ENCODE measurements at regions not wholly inside any gene's neighbourhood (a gene's known extent, or its start where the extent isn't known, plus 50 kb on each side); places are given as distances from the start of the nearest gene placed in this dataset.

DNA sequence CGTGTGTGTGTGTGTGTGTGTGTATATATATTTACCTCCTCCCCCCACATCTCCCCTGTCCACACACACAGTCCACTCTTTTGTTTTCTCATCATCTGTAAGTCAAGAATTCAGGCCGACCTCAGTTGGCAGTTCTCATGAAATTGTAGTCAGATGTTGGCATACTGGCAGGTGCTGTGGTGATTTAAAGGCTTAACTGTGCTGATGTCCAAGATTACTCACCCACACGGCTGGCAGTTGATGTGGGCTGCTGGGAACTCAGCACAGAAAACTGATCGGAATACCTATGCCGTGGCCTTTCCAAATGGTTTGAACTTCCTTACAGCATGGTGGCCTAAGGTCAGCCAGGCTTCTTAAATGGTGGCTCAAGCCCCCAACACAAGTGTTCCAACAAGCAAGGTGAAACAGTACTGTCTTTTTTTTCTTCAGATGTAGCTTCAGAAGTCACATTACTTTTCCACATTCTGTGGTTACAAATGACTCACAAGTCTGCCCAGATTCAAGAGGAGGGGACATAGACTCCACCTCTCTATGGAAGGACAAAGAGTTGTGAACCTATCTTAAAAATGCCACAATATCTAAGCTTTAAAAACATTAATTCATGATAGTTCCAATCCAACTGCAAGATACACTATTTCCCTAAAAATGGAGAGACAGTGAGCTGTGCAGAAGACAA, 198.5 kb upstream of the HS3ST4 start:
- TF ChIP-seq DPF2 (IDR thresholded peaks at IDR 0.05) (no peak), SMAD1 (IDR thresholded peaks at IDR 0.05; ENCODE audit: low read depth, partially characterized antibody) (no peak), ZNF274 (IDR thresholded peaks at IDR 0.05; ENCODE audit: insufficient read depth, insufficient read length) (no peak), POLR2AphosphoS2 (IDR thresholded peaks at IDR 0.05; ENCODE audit: low read depth, low read length) (no peak), EGR1 (IDR thresholded peaks at IDR 0.05; ENCODE audit: borderline replicate concordance in 1 of 2, low read depth in 2 of 2, low read length in 2 of 2) (no peak), POLR2AphosphoS5 (IDR thresholded peaks at IDR 0.05; ENCODE audit: low read length) (no peak), CREB1 (IDR thresholded peaks at IDR 0.05; ENCODE audit: low read depth) (no peak), KDM1A (IDR thresholded peaks at IDR 0.05; ENCODE audit: borderline replicate concordance) (no peak)
- TF ChIP-seq, protein P1, sequence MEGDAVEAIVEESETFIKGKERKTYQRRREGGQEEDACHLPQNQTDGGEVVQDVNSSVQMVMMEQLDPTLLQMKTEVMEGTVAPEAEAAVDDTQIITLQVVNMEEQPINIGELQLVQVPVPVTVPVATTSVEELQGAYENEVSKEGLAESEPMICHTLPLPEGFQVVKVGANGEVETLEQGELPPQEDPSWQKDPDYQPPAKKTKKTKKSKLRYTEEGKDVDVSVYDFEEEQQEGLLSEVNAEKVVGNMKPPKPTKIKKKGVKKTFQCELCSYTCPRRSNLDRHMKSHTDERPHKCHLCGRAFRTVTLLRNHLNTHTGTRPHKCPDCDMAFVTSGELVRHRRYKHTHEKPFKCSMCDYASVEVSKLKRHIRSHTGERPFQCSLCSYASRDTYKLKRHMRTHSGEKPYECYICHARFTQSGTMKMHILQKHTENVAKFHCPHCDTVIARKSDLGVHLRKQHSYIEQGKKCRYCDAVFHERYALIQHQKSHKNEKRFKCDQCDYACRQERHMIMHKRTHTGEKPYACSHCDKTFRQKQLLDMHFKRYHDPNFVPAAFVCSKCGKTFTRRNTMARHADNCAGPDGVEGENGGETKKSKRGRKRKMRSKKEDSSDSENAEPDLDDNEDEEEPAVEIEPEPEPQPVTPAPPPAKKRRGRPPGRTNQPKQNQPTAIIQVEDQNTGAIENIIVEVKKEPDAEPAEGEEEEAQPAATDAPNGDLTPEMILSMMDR (IDR thresholded peaks at IDR 0.05 in 2 of 3, conservative IDR thresholded peaks at IDR 0.05 in 1 of 3; ENCODE audit: control insufficient read depth in 2 of 3, extremely low read depth in 1 of 3, insufficient read depth in 1 of 3, low read depth in 3 of 3, low read length in 3 of 3), result no peak
- TF ChIP-seq, protein P2, sequence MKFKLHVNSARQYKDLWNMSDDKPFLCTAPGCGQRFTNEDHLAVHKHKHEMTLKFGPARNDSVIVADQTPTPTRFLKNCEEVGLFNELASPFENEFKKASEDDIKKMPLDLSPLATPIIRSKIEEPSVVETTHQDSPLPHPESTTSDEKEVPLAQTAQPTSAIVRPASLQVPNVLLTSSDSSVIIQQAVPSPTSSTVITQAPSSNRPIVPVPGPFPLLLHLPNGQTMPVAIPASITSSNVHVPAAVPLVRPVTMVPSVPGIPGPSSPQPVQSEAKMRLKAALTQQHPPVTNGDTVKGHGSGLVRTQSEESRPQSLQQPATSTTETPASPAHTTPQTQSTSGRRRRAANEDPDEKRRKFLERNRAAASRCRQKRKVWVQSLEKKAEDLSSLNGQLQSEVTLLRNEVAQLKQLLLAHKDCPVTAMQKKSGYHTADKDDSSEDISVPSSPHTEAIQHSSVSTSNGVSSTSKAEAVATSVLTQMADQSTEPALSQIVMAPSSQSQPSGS (IDR thresholded peaks at IDR 0.05; ENCODE audit: low read length), result no peak

All from GM12878 (cell line).